SK-N-SH treated with all-trans-retinoic acid at 6 μM for 48 hours (cell line): ENCODE measurements at regions not wholly inside any gene's neighbourhood (a gene's known extent, or its start where the extent isn't known, plus 50 kb on each side); places are given as distances from the start of the nearest gene placed in this dataset.

ENCODE experiments used
- ATAC-seq: fragments of 200-7000 bp; cut with Tn5 transposase; 3 replicates; pipeline ENCODE4 v1.9.1; 2020; ENCODE audit warnings: mild to moderate bottlenecking, moderate library complexity
- ARNTL ChIP-seq: fragments of 450-650 bp; formaldehyde crosslinking; IDR thresholded peaks from 2 replicates; pipeline ENCODE4 v1.5.0; 2020; ENCODE audit warnings: low read depth, mild to moderate bottlenecking, moderate library complexity, borderline replicate concordance
- BACH2 ChIP-seq: fragments of 250-450 bp; sonication (Bioruptor Pico); IDR thresholded peaks from 2 replicates; pipeline ENCODE4 v1.9.0; 2021; ENCODE audit warnings: mild to moderate bottlenecking, borderline replicate concordance
- CREB5 ChIP-seq: fragments of 250-450 bp; sonication (Bioruptor Pico); IDR thresholded peaks from 2 replicates; pipeline ENCODE4 v1.5.1; 2020; ENCODE audit warnings: low read depth, mild to moderate bottlenecking, moderate library complexity
- CSDC2 ChIP-seq: fragments of 250-450 bp; sonication (Bioruptor Pico); IDR thresholded peaks from 2 replicates; pipeline ENCODE4 v1.5.0; 2020; ENCODE audit warnings: mild to moderate bottlenecking, moderate library complexity
- CSRNP3 ChIP-seq: fragments of 250-450 bp; sonication (Bioruptor Pico); IDR thresholded peaks from 2 replicates; pipeline ENCODE4 v1.5.1; 2021; ENCODE audit warnings: mild to moderate bottlenecking, moderate library complexity
- ESRRG ChIP-seq: fragments of 250-450 bp; sonication (Bioruptor Pico); IDR thresholded peaks from 2 replicates; pipeline ENCODE4 v1.6.1; 2021; ENCODE audit warnings: mild to moderate bottlenecking
- GLIS3 ChIP-seq: fragments of 250-450 bp; sonication (Bioruptor Pico); IDR thresholded peaks from 2 replicates; pipeline ENCODE4 v1.5.0; 2020; ENCODE audit warnings: mild to moderate bottlenecking, moderate library complexity
- OSR1 ChIP-seq: fragments of 250-450 bp; sonication (Bioruptor Pico); IDR thresholded peaks from 2 replicates; pipeline ENCODE4 v1.8.0; 2022; ENCODE audit warnings: moderate library complexity, mild to moderate bottlenecking, inconsistent platforms
- PATZ1 ChIP-seq: fragments of 250-450 bp; sonication (Bioruptor Pico); IDR thresholded peaks from 2 replicates; pipeline ENCODE4 v1.8.0; 2020; ENCODE audit warnings: mild to moderate bottlenecking, moderate library complexity, borderline replicate concordance
- POU6F1 ChIP-seq: fragments of 250-450 bp; sonication (Bioruptor Pico); IDR thresholded peaks from 2 replicates; pipeline ENCODE4 v1.8.0; 2021; ENCODE audit warnings: low read depth, mild to moderate bottlenecking, moderate library complexity, borderline replicate concordance
- PPARA ChIP-seq: fragments of 250-450 bp; sonication (Bioruptor Pico); IDR thresholded peaks from 2 replicates; pipeline ENCODE4 v1.5.0; 2020; ENCODE audit warnings: mild to moderate bottlenecking, borderline replicate concordance
- RARB ChIP-seq: fragments of 250-450 bp; sonication (Bioruptor Pico); IDR thresholded peaks from 2 replicates; pipeline ENCODE4 v1.8.0; 2021; ENCODE audit warnings: mild to moderate bottlenecking, moderate library complexity
- SNAI2 ChIP-seq: fragments of 250-450 bp; sonication (Bioruptor Pico); IDR thresholded peaks from 2 replicates; pipeline ENCODE4 v1.5.0; 2020; ENCODE audit warnings: mild to moderate bottlenecking, moderate library complexity
- TCF4 ChIP-seq: fragments of 250-450 bp; sonication (Bioruptor Pico); IDR thresholded peaks from 2 replicates; pipeline ENCODE4 v1.8.0; 2021; ENCODE audit warnings: mild to moderate bottlenecking, moderate library complexity, borderline replicate concordance
- TOX ChIP-seq: fragments of 250-450 bp; sonication (Bioruptor Pico); IDR thresholded peaks from 2 replicates; pipeline ENCODE4 v1.8.0; 2021; ENCODE audit warnings: mild to moderate bottlenecking, moderate library complexity, borderline replicate concordance
- TSHZ2 ChIP-seq: fragments of 250-450 bp; sonication (Bioruptor Pico); IDR thresholded peaks from 2 replicates; pipeline ENCODE4 v1.5.0; 2020; ENCODE audit warnings: mild to moderate bottlenecking, moderate library complexity
- ZFP3 ChIP-seq: fragments of 250-450 bp; sonication (Bioruptor Pico); IDR thresholded peaks from 2 replicates; pipeline ENCODE4 v1.5.0; 2020; ENCODE audit warnings: mild to moderate bottlenecking, moderate library complexity
- ZFP30 ChIP-seq: fragments of 450-650 bp; formaldehyde crosslinking; IDR thresholded peaks from 2 replicates; pipeline ENCODE4 v1.5.0; 2022; ENCODE audit warnings: mild to moderate bottlenecking, moderate library complexity
- ZNF70 ChIP-seq: fragments of 450-650 bp; formaldehyde crosslinking; IDR thresholded peaks from 2 replicates; pipeline ENCODE4 v1.5.0; 2020; ENCODE audit warnings: mild to moderate bottlenecking, moderate library complexity
- ZNF8 ChIP-seq: fragments of 450-650 bp; formaldehyde crosslinking; IDR thresholded peaks from 2 replicates; pipeline ENCODE4 v1.5.0; 2020; ENCODE audit warnings: mild to moderate bottlenecking, moderate library complexity

GRCh38 chr13:30829145-30829832 is 76.8 kb upstream of the MEDAG start:
- ATAC-seq = peak; percentile 82
- TF ChIP-seq BACH2 (CRISPR knock-in tag) = no peak
- no peak for TF ChIP-seq TCF4 (CRISPR knock-in tag)
- TF ChIP-seq SNAI2 (CRISPR knock-in tag) = no peak
- no peak for TF ChIP-seq TOX (CRISPR knock-in tag)
- TF ChIP-seq GLIS3 (CRISPR knock-in tag) = no peak
- no peak for TF ChIP-seq ESRRG (CRISPR knock-in tag)
- no peak for TF ChIP-seq RARB (CRISPR knock-in tag)
- no peak for TF ChIP-seq ZFP3 (CRISPR knock-in tag)
- no peak for TF ChIP-seq ZNF8 (CRISPR knock-in tag)
- no peak for TF ChIP-seq ARNTL

GRCh38 chr13:30829833-30830637 is 76.0 kb upstream of the MEDAG start:
- ATAC-seq = no peak; the same call in 2 of the 3 replicates

More at GRCh38 chr13:30829833-30830637, 76.0 kb upstream of the MEDAG start:
- TF ChIP-seq OSR1 (CRISPR knock-in tag) (no peak), ARNTL (no peak), TSHZ2 (CRISPR knock-in tag) (no peak), CSRNP3 (CRISPR knock-in tag) (no peak), ZNF8 (CRISPR knock-in tag) (no peak), ZFP3 (CRISPR knock-in tag) (no peak), PPARA (no peak), ZFP30 (CRISPR knock-in tag) (no peak), RARB (CRISPR knock-in tag) (no peak), GLIS3 (CRISPR knock-in tag) (no peak), POU6F1 (no peak), CSDC2 (CRISPR knock-in tag) (no peak), TOX (CRISPR knock-in tag) (no peak), TCF4 (CRISPR knock-in tag) (no peak), ESRRG (CRISPR knock-in tag) (no peak), PATZ1 (CRISPR knock-in tag) (no peak), ZNF70 (no peak), CREB5 (CRISPR knock-in tag) (no peak)
